Fibroblast of pulmonary artery (primary cell): ENCODE measurements at regions not wholly inside any gene's neighbourhood (a gene's known extent, or its start where the extent isn't known, plus 50 kb on each side); places are given as distances from the start of the nearest gene placed in this dataset.

Experiments
- DNase-seq: peaks from one replicate; pipeline ENCODE4 v3.0.0-alpha.2; 2010; ENCODE audit warnings: low read depth
- H3K4me3 ChIP-seq: replicated peaks from 2 replicates; pipeline ENCODE4 v1.5.1; 2011; ENCODE audit warnings: low read depth, mild to moderate bottlenecking, control low read depth, low read length, moderate library complexity
- TF ChIP-seq, protein P1 (sequence below): IDR thresholded peaks from 2 replicates; pipeline ENCODE4 v1.5.1; 2011; ENCODE audit warnings: mild to moderate bottlenecking, control low read depth, low read length, inconsistent platforms; ENCODE audit errors: missing control alignments

DNA sequence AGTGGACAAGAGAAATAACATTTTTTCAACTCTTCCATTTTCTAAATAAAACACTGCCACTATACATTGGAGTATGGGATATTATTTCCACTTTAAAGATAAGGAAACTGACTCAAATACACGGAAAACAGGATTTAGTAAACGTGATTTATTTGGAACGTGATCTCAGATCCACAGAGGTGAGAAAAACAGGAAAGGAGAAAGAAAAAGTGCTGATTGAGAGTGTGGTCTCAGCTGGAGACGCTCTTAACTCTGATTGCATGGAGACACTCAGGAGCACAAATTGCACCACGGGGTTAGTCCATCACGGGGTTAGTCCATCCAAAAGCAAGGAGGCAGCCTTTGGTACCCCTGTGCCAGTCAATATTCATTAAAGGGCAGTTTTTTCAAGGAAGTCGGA, 142.5 kb downstream of the GNAT3 start:
- H3K4me3 ChIP-seq = no peak overlapping the region
- TF ChIP-seq, protein P1, sequence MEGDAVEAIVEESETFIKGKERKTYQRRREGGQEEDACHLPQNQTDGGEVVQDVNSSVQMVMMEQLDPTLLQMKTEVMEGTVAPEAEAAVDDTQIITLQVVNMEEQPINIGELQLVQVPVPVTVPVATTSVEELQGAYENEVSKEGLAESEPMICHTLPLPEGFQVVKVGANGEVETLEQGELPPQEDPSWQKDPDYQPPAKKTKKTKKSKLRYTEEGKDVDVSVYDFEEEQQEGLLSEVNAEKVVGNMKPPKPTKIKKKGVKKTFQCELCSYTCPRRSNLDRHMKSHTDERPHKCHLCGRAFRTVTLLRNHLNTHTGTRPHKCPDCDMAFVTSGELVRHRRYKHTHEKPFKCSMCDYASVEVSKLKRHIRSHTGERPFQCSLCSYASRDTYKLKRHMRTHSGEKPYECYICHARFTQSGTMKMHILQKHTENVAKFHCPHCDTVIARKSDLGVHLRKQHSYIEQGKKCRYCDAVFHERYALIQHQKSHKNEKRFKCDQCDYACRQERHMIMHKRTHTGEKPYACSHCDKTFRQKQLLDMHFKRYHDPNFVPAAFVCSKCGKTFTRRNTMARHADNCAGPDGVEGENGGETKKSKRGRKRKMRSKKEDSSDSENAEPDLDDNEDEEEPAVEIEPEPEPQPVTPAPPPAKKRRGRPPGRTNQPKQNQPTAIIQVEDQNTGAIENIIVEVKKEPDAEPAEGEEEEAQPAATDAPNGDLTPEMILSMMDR = no peak

DNA sequence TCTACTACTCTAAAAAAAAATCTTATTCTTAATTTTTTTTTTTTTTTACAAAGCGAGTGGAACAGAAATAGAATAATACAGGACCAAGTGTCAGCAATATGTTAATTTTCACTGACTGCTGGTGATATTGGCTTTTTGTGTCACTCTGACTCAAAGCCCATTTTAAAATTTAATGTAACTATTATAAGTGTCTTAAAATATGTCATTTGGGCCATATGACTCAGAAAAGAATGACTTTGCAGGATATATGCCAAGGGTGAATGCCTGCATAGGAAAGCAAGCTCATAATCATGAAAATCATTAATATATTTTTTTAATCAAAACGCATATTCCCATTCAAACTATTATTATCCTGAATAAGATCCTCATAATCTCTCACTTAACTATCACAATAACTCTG, 149.2 kb downstream of the GNAT3 start:
- DNase-seq = no peak
- no peak overlapping the region for H3K4me3 ChIP-seq
- TF ChIP-seq, protein P1 = no peak

More for the DNA sequence above, 142.5 kb downstream of the GNAT3 start:
- no peak for DNase-seq

DNA sequence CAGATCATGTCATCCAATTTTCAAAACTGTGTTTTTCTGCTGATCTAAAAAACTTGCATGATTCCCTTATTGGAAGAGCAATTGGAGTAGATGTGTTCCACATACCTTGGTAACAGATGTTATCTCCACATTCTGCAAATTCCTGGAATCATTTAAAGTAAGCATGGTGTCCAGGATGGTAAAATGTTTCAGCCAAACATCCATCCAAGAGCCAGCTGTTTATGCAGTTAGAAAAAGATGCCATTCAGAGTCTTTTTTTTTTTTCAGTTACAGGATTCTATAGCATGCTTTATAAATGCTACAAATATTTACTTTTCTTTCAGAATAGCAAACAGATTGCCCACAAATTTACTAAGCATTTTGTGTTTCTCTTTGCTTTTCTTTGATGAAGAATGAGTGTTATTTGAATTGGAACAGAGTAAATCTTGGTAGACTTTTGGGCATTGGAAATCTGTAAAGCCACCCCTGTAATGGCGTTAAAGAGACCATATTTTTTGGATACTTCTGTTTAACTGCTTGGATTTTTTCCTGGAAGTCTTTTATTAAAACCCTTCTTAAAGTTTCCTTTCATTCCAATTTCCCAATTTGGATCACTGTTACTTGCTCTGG, 149.8 kb downstream of the GNAT3 start:
- no peak for DNase-seq
- TF ChIP-seq, protein P1 = no peak
- H3K4me3 ChIP-seq = no peak overlapping the region

DNA sequence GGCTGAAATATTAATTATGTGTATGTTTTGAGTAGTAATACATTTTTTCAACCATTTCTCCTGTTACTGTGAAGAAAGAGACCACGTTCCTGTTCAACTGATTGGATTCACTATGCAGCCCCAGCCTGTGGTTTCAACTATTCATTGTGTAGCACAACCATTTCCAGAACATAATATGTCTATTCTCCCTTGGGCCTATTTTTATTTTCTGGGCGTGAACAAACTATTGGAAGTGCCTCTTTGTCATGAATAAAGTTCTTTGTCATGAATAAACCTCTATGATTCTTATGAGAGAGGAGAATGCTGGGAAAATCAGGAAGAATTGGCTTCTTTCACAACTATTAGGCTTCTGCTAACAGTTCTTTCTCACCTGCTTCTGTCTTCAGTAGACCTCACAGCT, 152.4 kb downstream of the GNAT3 start:
- H3K4me3 ChIP-seq = no peak overlapping the region
- DNase-seq = no peak
- TF ChIP-seq, protein P1 = no peak

DNA sequence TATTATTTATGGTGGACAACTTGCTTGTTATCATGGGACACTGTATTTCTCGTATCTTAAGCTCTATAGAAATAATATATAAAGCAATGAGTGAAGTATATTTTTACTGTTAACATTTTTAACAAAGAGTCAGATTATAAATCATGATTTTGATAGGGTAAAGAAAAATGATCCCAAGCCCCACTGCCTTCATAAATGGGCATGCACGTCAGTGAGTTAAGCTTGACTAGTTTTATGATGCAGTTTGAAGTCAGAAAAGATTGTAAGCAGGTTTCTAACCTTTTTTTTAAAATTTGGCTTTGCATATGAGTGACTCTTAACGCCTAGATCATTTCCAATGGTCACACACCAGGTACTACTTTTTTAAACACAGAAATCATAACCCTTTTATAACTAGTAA, 152.8 kb downstream of the GNAT3 start:
- H3K4me3 ChIP-seq = no peak overlapping the region
- no peak for DNase-seq
- TF ChIP-seq, protein P1 = no peak

DNA sequence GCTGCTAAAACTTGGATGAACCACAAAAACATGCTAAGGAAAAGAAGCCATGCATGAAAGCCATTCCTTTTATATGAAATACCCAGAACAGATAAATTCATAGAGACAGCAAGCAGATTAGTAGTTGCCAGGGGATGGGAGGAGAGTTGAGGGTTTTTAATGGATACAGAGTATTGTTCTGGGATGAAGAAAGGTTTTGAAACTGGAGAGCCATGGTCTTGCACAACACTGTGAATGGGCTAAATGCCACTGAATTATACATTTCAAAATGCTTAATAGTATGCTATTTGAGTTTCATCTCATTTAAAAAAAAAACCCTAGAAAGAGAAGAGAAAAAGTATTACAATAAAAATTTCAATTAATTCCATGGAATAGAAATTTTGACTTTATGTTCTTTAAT, 154.3 kb downstream of the GNAT3 start:
- no peak overlapping the region for H3K4me3 ChIP-seq
- DNase-seq = peak; percentile 89
- TF ChIP-seq, protein P1 = no peak

DNA sequence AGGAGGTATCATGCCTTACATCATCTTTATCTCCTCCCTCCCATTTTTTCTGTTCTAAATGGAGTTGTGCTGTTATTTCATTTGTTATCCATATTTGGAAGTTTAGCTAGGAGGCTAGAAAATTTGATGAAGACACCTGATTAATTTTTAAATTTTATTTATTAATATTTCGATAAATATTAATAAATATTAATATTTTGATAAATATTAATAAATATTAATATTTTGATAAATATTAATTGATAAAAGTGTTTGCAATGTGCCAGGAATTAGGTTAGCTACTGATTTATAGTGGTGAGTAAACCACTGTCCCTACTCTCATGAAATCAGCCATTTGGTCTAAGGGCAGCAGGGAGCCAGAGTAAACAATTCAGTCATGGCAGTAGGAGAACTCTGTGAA, 161.4 kb downstream of the GNAT3 start:
- no peak overlapping the region for H3K4me3 ChIP-seq
- no peak for DNase-seq
- TF ChIP-seq, protein P1 = no peak
